Prostate gland (tissue), 2 donors: ENCODE measurements at regions not wholly inside any gene's neighbourhood (a gene's known extent, or its start where the extent isn't known, plus 50 kb on each side); places are given as distances from the start of the nearest gene placed in this dataset.

Experiments used
- DNase-seq: peaks from one replicate; pipeline ENCODE4 v3.0.0-alpha.2; 2019; ENCODE audit warnings: low spot score
- H3K27ac ChIP-seq, 2 donors: fragments of 200-600 bp; sonication (generic); 2 replicates each; pipeline ENCODE4 v1.5.1; 2017 to 2019
- H3K27me3 ChIP-seq: fragments of 200-600 bp; sonication (generic); replicated peaks from 2 replicates; pipeline ENCODE4 v1.5.1; 2019; ENCODE audit not compliant: insufficient read depth
- H3K36me3 ChIP-seq, 2 donors: fragments of 200-600 bp; sonication (generic); 1 replicate in 1 of 2; 2 replicates in 1 of 2; pipeline versions ENCODE4 v1.5.1 to v1.8.1; 2017 to 2019
- H3K4me1 ChIP-seq: fragments of 200-600 bp; sonication (generic); replicated peaks from 2 replicates; pipeline ENCODE4 v1.5.1; 2019
- H3K4me3 ChIP-seq, 2 donors: fragments of 200-600 bp; sonication (generic); 2 replicates each; pipeline ENCODE4 v1.5.1; 2017 to 2019
- H3K9me3 ChIP-seq: fragments of 200-600 bp; sonication (generic); 2 replicates; pipeline ENCODE4 v1.5.1; 2017
- POLR2A ChIP-seq: fragments of 450-650 bp; IDR thresholded peaks from one replicate; pipeline ENCODE4 v1.6.1; 2016; ENCODE audit warnings: antibody characterized with exemption, mild to moderate bottlenecking
- POLR2AphosphoS5 ChIP-seq: sonication (generic); formaldehyde crosslinking; IDR thresholded peaks from one replicate; pipeline ENCODE4 v1.6.1; 2017; ENCODE audit warnings: antibody characterized with exemption
- WGBS: methylation state at CpG from one replicate; pipeline ENCODE4 v1.1.5; 2018; 5-methylcytosine and 5-hydroxymethylcytosine counted together
- intact Hi-C: fragments of 100-400 bp; cut with DNase I; formaldehyde crosslinking; loops from one replicate; pipeline ENCODE4 v1.14.2; 2022
- TF ChIP-seq, protein P1 (sequence below), 4 experiments: fragments of 200-600 bp in 2 of 4; fragments of 450-650 bp in 2 of 4; sonication (generic) in 2 of 4; IDR thresholded peaks; 1 replicate in 3 of 4; 2 replicates in 1 of 4; pipeline ENCODE4 v1.5.1; 2016 to 2019; ENCODE audit warnings: antibody characterized with exemption in 4 of 4, mild to moderate bottlenecking in 2 of 4, moderate library complexity in 2 of 4

GRCh38 chr12:72815421-72815820 is 543.3 kb downstream of the TRHDE start:
- Histone ChIP-seq H3K9me3 (no peaks in the 10 kb centered on the region), H3K27me3 (no peaks in the 10 kb centered on the region), H3K4me1 (no peaks in the 10 kb centered on the region), H3K27ac (no peak overlapping the region), H3K4me3 (no peak overlapping the region), H3K36me3 (no peaks in the 10 kb centered on the region)
- TF ChIP-seq POLR2AphosphoS5 (no peak), POLR2A (no peak)
- TF ChIP-seq, protein P1, sequence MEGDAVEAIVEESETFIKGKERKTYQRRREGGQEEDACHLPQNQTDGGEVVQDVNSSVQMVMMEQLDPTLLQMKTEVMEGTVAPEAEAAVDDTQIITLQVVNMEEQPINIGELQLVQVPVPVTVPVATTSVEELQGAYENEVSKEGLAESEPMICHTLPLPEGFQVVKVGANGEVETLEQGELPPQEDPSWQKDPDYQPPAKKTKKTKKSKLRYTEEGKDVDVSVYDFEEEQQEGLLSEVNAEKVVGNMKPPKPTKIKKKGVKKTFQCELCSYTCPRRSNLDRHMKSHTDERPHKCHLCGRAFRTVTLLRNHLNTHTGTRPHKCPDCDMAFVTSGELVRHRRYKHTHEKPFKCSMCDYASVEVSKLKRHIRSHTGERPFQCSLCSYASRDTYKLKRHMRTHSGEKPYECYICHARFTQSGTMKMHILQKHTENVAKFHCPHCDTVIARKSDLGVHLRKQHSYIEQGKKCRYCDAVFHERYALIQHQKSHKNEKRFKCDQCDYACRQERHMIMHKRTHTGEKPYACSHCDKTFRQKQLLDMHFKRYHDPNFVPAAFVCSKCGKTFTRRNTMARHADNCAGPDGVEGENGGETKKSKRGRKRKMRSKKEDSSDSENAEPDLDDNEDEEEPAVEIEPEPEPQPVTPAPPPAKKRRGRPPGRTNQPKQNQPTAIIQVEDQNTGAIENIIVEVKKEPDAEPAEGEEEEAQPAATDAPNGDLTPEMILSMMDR (IDR thresholded peaks at IDR 0.05) = no peak
- no peak for DNase-seq
- intact Hi-C loops = no loop called here

DNA sequence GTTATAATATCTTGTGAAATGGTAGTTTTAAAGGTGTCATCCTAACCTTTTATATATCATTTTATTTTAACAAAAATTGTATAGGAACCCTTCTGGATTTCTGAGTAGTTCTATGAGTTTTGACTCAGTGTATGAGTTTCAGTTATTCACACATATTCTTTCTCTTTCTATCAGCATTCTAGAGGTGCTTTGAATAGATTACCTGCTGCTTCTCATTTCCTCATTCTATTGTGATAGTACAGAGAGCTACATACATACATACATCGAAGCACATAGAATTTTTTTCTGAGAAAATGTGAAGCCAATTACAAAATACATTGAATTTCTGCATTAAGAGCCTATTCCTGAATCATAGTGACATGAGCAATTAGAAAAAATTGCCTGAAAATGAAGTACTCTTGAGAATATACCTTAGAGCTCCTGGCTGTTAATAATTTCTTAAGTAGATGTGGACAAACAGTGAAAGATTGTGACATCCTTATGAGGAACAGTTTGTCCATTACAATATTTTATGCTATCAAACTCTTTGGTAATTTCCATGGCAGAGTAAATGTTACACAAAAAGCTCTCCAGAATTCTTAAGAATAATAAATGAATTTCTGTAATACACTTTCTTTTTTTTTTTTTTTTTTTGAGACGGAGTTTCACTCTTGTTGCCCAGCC is 556.6 kb downstream of the TRHDE start:
- H3K4me1 ChIP-seq = no peaks in the 10 kb centered on the region
- no peaks in the 10 kb centered on the region for H3K9me3 ChIP-seq
- TF ChIP-seq, protein P1 (IDR thresholded peaks at IDR 0.05) = no peak
- no peak for TF ChIP-seq POLR2AphosphoS5
- TF ChIP-seq POLR2A = no peak
- intact Hi-C loops = no loop called here
- H3K36me3 ChIP-seq = no peaks in the 10 kb centered on the region
- 74% methylated on average over 2 of the region's 2 CpGs for WGBS
- no peak overlapping the region for H3K4me3 ChIP-seq
- H3K27me3 ChIP-seq = no peaks in the 10 kb centered on the region
- DNase-seq = no peak
- no peak overlapping the region for H3K27ac ChIP-seq

DNA sequence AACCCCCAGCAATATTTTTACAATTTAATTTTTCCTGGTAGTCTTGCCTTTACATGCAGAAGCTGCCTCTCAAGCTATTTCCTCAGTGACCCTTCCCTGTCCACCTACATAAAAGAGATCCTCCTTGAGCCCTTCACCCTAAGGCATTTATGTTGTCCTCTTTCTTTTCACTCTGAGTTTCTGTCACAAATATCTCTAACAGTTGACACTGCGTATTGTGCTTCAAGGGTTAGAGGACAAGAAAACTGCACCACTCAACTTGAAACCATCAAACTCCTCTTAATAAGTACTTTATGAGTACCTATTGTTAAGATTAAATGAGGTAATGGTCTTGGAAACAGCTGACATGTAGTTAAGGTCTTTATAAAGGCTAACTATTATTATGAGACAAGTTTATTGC is 557.7 kb downstream of the TRHDE start:
- DNase-seq = no peak
- TF ChIP-seq, protein P1 (IDR thresholded peaks at IDR 0.05) = no peak
- TF ChIP-seq POLR2A (no peak), POLR2AphosphoS5 (no peak)
- no peak overlapping the region for H3K27ac ChIP-seq
- no peaks in the 10 kb centered on the region for H3K27me3 ChIP-seq
- no peaks in the 10 kb centered on the region for H3K4me1 ChIP-seq
- H3K36me3 ChIP-seq = no peaks in the 10 kb centered on the region
- intact Hi-C loops = no loop called here
- WGBS = 44% methylated on average over 1 of the region's 1 CpG
- no peaks in the 10 kb centered on the region for H3K9me3 ChIP-seq
- no peak overlapping the region for H3K4me3 ChIP-seq

DNA sequence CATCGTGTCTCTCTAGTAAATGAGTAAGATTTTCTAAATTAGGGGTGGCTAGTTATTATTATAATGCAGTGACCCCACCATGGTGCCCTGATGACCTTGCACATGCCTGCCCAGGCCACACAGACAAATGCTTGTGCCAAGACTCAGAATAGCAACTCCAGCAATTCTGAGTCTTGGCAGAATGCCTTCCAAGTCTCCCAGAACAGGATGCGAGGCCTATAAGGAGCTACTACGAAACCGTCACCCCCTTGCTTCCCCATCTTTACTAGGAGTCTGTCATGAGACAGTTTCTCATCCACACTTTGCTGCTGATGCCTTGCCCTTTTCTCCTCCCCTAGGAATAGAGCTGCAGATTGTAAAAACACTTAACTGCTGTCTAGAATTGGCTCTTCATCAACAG is 559.9 kb downstream of the TRHDE start:
- no peaks in the 10 kb centered on the region for H3K9me3 ChIP-seq
- no peak overlapping the region for H3K27ac ChIP-seq
- H3K4me1 ChIP-seq = no peaks in the 10 kb centered on the region
- TF ChIP-seq POLR2A = no peak
- TF ChIP-seq, protein P1 (IDR thresholded peaks at IDR 0.05) = no peak
- TF ChIP-seq POLR2AphosphoS5 = no peak
- 73% methylated on average over 4 of the region's 4 CpGs for WGBS
- intact Hi-C loops = no loop called here
- no peak overlapping the region for H3K4me3 ChIP-seq
- no peaks in the 10 kb centered on the region for H3K27me3 ChIP-seq
- H3K36me3 ChIP-seq = no peaks in the 10 kb centered on the region
- DNase-seq = no peak

DNA sequence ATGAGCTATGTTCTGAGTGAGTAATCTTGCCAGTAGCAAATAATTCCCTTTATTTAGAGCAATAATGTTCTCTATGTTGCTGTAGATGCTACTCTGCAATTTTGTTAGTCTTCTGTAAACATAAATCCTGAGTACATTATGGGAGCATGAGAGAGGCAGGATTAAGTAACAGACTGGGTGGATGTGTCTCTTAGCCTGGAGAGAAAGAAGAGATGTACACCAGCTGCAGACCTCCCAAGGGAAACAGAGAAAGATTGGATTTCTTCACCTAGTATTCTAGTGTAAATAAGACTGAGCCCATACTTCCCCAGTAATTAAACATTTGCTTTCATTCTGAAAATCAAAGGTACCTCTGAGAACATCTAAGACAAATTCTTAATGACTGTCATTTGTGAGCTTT is 564.0 kb downstream of the TRHDE start:
- DNase-seq = no peak
- Histone ChIP-seq H3K9me3 (no peaks in the 10 kb centered on the region), H3K27ac (no peak overlapping the region), H3K4me1 (no peaks in the 10 kb centered on the region), H3K36me3 (no peaks in the 10 kb centered on the region), H3K4me3 (no peak overlapping the region), H3K27me3 (no peaks in the 10 kb centered on the region)
- TF ChIP-seq POLR2AphosphoS5 = no peak
- no peak for TF ChIP-seq POLR2A
- TF ChIP-seq, protein P1 (IDR thresholded peaks at IDR 0.05) = no peak
- intact Hi-C loops = no loop called here
